MG63 (cell line): ENCODE measurements at regions not wholly inside any gene's neighbourhood (a gene's known extent, or its start where the extent isn't known, plus 50 kb on each side); places are given as distances from the start of the nearest gene placed in this dataset.

Experiments
- DNase-seq: peaks from one replicate; pipeline ENCODE4 v3.0.0-alpha.2; 2020
- H3K27me3 ChIP-seq: fragments of 250-450 bp; sonication (Bioruptor Pico); 2 replicates; pipeline ENCODE4 v1.5.1; 2020; ENCODE audit warnings: mild to moderate bottlenecking, moderate library complexity
- H3K36me3 ChIP-seq: fragments of 250-450 bp; sonication (Bioruptor Pico); 2 replicates; pipeline ENCODE4 v1.5.1; 2020; ENCODE audit warnings: mild to moderate bottlenecking, moderate library complexity
- H3K4me3 ChIP-seq: fragments of 250-450 bp; sonication (Bioruptor Pico); 2 replicates; pipeline ENCODE4 v1.5.1; 2020; ENCODE audit warnings: mild to moderate bottlenecking, moderate library complexity
- H3K9me3 ChIP-seq: fragments of 250-450 bp; sonication (Bioruptor Pico); 2 replicates; pipeline ENCODE4 v1.5.1; 2020; ENCODE audit warnings: mild to moderate bottlenecking, moderate library complexity

DNA sequence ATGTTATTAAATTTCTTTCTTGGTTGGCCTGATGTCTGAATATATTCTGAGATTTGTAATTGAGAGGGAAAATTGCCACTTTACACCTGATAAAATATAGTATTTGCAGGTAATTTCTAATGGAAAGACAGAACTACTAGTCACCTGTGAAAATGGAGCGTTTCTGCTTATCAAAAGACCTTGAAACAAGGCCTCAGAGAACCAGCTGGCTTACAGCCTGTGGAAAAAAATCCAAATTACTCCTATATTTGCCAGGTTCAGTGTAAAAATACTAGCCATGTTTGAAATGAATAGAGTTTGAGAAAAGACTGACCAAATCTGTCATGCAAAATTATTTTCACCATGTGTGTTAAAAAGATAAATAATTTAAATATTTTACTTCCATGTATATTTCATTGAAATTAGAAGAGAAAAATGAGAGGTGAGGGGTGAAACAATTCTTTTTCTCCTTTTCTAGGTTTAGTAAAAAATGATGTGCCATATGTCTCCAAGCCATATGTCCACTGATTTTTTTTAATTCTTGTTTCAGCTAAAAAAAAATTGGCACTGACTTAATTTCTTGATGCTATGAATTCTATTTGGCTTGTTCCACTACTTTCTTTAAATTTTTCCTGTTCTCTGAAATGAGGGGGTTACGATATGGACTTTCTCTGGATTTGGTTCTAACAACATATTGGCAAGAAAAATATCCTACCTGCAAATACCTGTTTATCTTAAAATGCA lies 464.9 kb downstream of the GRXCR1 start:
- H3K36me3 ChIP-seq, result no peaks in the 10 kb centered on the region
- no peaks in the 10 kb centered on the region for H3K9me3 ChIP-seq
- no peak overlapping the region for H3K4me3 ChIP-seq

DNA sequence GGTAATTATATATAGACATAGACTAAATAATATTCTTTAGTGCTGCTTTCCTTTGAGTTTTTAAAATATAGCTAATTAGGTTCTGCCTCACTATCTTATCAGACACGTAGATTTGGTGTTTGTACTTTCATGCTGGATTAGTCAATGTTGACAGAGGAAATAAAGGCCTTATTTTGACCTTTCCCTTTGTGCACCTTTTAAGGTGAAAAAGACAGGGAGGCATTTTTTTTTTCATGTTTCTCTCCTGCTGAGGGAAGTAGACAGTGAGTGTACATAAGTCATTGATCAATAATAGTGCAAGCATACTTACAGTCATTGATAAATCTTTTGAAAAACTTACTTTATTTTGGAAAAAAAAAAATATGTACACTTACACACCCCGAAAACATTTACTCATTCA lies 467.8 kb downstream of the GRXCR1 start:
- Histone ChIP-seq H3K36me3 (no peaks in the 10 kb centered on the region), H3K4me3 (no peak overlapping the region), H3K27me3 (no peaks in the 10 kb centered on the region), H3K9me3 (no peaks in the 10 kb centered on the region)
- no peak for DNase-seq

More for the DNA sequence above, 464.9 kb downstream of the GRXCR1 start:
- no peaks in the 10 kb centered on the region for H3K27me3 ChIP-seq
- DNase-seq, result no peak

DNA sequence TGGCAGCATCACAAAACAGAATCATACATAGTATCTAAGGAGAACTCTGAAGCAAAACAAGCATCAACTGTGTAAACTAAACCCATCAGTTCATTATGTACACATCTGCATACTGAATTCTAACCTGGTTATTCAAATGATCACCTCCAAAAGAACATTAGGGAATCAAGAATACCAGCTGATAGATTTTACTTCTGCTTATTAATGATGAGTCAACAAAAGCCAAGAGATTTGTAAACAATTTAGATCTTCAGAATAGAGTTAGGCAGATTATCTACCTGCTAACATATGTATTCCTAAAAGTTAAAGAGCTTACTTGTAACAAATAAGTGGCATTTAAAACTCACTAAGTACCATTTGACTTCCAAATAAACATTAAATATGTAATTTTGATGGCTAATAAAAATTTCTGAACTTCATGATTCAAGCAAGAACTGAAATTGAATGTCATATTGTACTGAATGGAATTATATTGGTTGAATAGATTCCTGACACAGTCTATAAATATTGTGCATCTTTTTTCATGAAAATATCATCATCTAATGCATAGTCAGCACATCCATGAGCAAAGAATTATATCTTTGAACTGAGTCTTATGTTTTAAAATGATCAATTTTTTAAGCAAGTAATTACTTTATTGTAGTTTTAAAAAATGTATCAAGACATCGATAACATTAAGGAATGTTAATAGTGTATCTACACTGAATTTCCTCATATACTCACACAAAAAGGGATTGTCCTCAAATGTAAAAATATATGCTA lies 470.5 kb downstream of the GRXCR1 start:
- H3K4me3 ChIP-seq, result no peak overlapping the region
- no peaks in the 10 kb centered on the region for H3K36me3 ChIP-seq
- H3K27me3 ChIP-seq, result no peaks in the 10 kb centered on the region
- H3K9me3 ChIP-seq, result no peaks in the 10 kb centered on the region
- DNase-seq, result no peak

DNA sequence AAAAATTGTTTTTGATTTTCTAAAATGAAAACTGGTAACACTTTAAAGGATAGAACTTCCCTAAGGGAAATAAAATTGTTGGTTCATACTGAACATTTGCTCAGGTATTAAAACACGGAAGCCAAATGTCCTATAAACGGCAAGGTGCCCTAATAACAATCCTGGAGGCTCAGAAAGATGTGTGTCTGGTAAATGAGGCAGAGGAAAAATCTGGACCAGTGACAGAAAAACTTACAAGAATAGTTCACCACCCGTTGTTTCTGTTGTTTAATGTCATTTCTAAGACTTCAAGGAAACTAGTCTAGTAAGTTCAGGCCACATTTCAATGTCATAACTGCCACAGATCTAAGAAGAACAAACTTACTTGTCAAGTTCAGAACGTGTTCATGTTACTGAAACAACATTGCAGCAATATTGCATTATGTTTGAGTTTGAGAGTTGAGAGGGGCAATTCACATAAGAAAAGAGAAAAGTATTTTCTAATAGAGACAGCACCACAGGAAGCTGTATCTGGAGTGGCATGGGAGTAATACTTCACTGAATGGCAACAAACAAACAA lies 476.6 kb downstream of the GRXCR1 start:
- Histone ChIP-seq H3K9me3 (no peaks in the 10 kb centered on the region), H3K27me3 (no peaks in the 10 kb centered on the region; the same call in 1 of the 2 replicates), H3K36me3 (no peaks in the 10 kb centered on the region), H3K4me3 (no peak overlapping the region)
- DNase-seq, result no peak

DNA sequence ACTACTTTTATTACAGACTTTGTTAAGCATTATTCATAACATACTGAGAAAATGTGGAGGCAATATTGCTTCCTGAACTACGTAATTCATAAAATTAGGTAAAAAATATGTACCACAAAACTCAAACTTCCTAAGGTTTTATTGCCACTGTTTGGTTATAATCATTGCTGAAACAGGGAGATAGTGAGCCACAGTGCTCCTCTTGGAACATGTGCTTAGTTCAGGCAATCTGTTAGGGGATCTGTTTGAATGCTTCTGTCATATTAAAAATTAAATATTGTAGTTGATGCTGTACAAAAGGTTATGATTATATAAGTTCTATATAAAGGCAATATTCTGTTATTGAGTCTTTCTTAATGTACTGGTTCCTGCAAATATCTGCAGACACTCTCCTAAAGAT lies 480.7 kb downstream of the GRXCR1 start:
- Histone ChIP-seq H3K27me3 (no peaks in the 10 kb centered on the region; the same call in 1 of the 2 replicates), H3K9me3 (no peaks in the 10 kb centered on the region), H3K4me3 (no peak overlapping the region), H3K36me3 (no peaks in the 10 kb centered on the region)
- no peak for DNase-seq

DNA sequence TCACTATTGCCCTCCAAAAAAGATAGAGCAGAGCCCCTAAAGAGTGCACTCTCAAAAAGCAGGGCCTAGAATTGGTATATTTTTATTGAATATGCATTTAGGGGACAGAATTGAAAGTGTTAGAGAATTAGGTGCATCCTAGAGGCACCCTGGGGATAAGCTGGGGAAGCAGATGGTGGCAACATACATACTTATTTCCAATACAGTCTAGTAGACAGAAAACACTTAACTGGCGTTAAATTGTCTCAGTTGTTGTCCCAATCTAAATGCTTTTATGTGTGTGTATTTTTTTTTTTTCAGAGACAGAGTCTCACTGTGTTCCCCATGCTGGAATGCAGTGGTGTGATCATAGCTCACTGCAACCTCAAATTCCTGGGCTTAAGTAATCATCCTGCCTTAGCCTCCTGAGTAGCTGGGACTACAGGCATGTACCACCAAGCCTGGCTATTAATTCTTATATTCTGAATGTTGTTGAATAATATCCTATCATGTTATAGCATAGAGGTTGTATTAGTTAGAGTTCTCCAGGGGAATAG lies 481.8 kb downstream of the GRXCR1 start:
- Histone ChIP-seq H3K27me3 (no peaks in the 10 kb centered on the region), H3K4me3 (no peak overlapping the region), H3K36me3 (no peaks in the 10 kb centered on the region), H3K9me3 (no peaks in the 10 kb centered on the region)
- no peak for DNase-seq

DNA sequence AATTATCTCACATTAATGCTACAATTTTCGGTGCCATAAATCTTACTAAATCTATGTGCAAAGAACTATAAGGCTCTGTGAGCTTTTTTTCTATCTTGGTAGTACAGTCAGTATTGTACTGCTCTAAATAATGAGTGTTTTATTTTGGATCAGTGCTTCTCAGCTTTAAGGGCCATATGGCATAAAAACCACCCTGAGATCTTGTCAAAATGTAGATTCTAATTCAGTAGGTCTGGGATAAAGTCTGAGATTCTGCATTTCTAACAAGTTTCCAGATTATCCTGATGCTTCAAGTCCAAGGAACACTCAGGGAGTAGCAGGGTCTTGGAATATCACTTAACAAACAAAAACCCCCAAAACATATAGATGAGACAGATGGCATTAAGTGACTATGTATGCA lies 486.5 kb downstream of the GRXCR1 start:
- H3K27me3 ChIP-seq, result no peaks in the 10 kb centered on the region
- no peaks in the 10 kb centered on the region for H3K36me3 ChIP-seq
- DNase-seq, result no peak
- no peak overlapping the region for H3K4me3 ChIP-seq
- H3K9me3 ChIP-seq, result no peaks in the 10 kb centered on the region

DNA sequence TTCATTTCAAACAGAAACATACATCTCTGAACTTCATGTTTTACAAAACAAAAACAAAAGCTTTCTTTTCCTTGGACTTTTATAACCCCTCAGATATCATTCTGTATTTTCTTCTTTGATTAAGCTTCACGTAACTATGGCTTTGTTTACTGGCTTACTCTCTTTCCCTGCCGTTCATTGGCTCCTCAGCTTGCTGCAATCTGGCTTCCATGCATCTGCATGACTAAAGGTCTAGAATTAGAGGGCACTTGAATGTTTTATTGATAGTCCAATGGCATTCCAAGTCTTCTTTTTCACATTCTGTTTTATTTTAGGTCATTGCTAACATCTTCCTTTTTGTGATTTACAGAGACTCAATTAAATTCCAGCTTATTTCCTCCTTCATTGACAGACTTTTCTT lies 487.6 kb downstream of the GRXCR1 start:
- Histone ChIP-seq H3K9me3 (no peaks in the 10 kb centered on the region), H3K27me3 (no peaks in the 10 kb centered on the region), H3K4me3 (no peak overlapping the region), H3K36me3 (no peaks in the 10 kb centered on the region)
- DNase-seq, result no peak

DNA sequence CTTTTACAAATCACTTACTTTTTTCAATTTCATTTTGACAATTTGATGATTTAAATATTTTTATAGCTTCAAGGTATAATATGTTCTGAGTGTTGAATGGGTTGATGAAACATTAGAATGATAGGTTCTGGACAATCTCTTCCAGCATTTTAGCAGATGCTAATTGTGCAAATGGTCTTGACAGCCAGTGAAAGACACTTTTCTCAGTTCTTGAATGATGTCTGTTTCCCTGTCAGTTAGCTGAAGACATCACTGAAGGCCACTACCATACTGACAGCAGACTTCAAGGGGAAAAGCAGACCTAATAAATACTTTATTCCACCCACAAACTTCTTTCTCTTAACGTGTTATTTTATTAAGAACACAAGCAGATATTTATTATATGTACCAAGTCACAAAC lies 498.6 kb downstream of the GRXCR1 start:
- DNase-seq, result no peak
- H3K4me3 ChIP-seq, result no peak overlapping the region
- no peaks in the 10 kb centered on the region for H3K27me3 ChIP-seq
- H3K36me3 ChIP-seq, result no peaks in the 10 kb centered on the region
- no peaks in the 10 kb centered on the region for H3K9me3 ChIP-seq

DNA sequence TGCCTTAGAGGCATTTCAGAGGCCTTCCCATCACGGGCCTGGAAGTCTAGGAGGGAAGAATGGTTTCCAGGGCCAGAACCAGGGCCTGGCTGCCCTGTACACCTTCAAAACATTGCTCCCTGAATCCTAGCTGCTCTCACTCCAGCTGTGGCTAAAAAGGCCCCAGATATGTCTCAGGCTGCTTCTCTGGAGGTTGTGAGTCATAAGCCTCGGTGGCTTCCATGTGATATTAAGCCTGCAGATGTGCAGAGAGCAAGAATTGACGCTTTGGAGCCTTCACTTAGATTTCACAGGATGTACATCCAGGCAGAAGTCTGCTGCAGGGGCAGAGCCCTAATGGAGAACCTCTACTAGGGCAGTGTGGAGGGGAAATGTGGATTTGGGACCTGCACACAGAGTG lies 502.5 kb downstream of the GRXCR1 start:
- Histone ChIP-seq H3K27me3 (no peaks in the 10 kb centered on the region), H3K9me3 (no peaks in the 10 kb centered on the region), H3K4me3 (no peak overlapping the region), H3K36me3 (no peaks in the 10 kb centered on the region)
- DNase-seq, result no peak

DNA sequence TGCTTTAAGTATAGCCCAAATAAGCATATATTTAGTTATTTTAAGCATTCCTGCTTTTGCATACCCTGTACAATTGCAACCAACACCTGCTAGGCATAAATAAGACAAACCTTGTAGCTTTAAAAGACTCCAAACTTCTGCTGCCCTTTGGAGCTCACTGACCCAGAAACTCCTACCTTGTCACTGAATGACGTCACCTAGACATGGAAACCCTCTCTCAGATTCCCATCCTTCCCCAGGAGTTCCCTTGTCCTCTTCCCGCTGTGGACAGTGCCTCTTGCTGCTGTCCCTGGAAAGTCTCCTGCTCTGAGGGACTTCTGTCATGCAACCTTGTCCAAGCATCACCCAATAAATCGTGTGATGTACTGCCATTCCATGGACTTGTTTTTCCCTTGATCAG lies 507.2 kb downstream of the GRXCR1 start:
- Histone ChIP-seq H3K36me3 (no peaks in the 10 kb centered on the region), H3K9me3 (no peaks in the 10 kb centered on the region), H3K4me3 (no peak overlapping the region), H3K27me3 (no peaks in the 10 kb centered on the region)
- DNase-seq, result no peak

DNA sequence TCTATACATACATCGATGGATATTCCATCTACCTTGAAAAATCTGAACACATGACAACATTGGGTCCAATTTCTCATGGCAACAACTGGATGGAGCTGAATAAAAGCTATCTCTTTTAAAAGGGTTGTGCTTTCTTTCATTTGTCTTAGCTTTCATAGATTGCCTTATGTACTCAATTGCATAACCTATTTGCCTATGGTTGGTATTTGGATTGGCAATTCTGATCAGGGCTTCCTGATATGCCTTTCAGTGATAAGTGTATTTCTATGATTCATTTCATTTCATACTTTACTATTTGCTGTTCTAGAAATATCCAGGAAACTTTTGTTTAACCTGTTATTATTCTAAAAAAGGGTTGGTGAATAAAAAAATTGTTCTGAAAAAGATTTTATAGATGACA lies 509.9 kb downstream of the GRXCR1 start:
- H3K4me3 ChIP-seq, result no peak overlapping the region
- no peak for DNase-seq
- peaks cover 9% of the 10 kb centered on the region; the same call in 1 of the 2 replicates for H3K9me3 ChIP-seq
- no peaks in the 10 kb centered on the region for H3K36me3 ChIP-seq
- H3K27me3 ChIP-seq, result no peaks in the 10 kb centered on the region

DNA sequence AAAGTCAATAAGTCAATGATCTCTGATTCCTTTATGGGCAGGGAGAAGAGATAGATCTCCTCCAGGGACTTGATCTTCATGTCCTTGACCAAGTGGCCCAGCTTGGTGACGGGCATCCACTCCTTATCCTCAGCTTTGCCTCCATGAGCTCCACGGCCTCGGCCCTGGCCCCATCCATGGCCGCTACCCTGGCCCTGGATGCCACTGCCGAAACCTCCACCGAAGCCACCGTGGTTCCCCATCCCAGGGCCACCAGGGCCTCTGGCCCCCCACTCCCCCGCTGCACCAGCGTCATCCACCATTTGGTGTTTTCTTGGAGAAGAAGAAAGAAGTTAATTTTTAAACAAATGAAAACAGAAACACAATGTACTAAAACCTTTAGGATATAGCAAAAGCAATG lies 518.1 kb downstream of the GRXCR1 start:
- Histone ChIP-seq H3K27me3 (no peaks in the 10 kb centered on the region), H3K9me3 (peaks cover 14% of the 10 kb centered on the region; the same call in 1 of the 2 replicates), H3K4me3 (no peak overlapping the region), H3K36me3 (no peaks in the 10 kb centered on the region)
- DNase-seq, result no peak

DNA sequence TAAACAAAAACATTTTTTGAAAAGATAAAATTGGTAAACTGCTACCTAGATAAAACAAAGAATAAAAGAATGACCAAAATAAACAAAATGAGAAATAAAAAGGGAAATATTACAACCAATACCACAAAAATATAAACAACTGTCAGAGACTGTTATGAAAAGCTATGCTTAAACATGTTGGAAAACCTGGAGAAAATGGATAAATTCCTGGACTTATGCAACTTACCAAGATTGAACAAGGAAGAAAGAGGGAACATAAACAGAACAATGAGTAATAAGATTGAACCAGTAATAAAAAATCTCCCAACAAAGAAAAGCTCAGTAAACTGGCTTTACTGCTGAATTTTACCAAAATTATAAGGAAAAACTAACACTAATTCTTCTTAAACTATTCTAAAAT lies 518.7 kb downstream of the GRXCR1 start:
- H3K27me3 ChIP-seq, result no peaks in the 10 kb centered on the region
- H3K9me3 ChIP-seq, result peaks cover 14% of the 10 kb centered on the region; the same call in 1 of the 2 replicates
- no peak overlapping the region for H3K4me3 ChIP-seq
- H3K36me3 ChIP-seq, result no peaks in the 10 kb centered on the region
- no peak for DNase-seq

DNA sequence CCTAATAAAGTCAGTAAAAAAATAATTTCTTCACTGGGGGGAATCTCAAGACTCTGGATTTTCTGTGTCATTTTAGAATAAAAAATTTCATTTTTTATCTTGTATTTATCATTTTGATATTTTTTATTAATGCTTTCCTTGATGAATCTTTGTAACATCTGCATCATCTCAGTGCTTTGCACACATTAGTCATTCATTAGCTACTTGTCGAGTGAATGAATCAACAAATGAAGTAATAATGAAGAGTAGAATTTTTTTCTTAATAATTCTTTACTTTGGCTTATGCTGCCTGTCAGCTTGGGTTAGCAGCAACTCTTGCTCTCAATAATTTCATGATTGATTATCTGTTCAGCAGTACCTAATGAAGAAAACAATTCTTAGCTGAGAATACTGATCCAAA lies 530.8 kb downstream of the GRXCR1 start:
- H3K27me3 ChIP-seq, result no peaks in the 10 kb centered on the region
- no peaks in the 10 kb centered on the region for H3K36me3 ChIP-seq
- no peak for DNase-seq
- H3K4me3 ChIP-seq, result no peak overlapping the region
- H3K9me3 ChIP-seq, result no peaks in the 10 kb centered on the region

DNA sequence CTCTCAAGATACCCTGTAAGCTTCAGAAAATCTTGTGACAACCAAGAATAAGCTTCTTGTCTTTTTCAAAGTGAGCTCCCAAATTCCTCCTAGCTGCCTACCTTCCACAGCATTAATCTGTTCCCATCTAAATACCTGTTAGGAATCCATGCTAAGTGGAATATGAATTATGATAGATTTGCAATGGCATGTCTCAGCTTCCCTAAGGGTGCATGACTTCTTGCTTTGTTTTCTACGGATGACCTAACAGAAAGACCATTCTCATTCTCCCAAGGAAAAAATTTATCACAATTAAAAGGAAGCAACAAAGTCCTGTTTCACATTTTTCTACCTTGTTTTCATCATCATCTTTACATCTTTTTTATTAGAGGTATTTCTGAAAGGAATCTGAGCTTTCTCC lies 532.7 kb downstream of the GRXCR1 start:
- H3K36me3 ChIP-seq, result no peaks in the 10 kb centered on the region
- DNase-seq, result no peak
- H3K9me3 ChIP-seq, result no peaks in the 10 kb centered on the region
- H3K27me3 ChIP-seq, result no peaks in the 10 kb centered on the region
- H3K4me3 ChIP-seq, result no peak overlapping the region

DNA sequence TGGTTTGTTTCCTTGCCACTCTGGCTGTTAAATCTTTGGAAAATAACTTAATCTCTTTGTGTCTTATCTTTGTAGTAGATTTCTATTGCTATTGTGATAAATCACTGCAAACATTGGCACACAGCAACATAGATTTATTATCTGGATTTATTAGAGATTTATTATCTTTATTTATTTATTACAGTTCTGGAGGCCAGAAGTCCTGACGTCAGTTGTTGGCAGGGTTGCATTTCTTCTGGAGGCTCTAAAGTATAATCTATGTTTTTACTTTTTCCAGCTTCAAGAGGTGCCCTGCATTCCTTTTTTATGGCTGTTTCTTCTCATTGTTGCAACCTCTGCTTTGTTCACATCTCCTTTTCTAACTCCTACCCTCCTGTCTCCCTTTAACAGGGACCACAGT lies 542.8 kb downstream of the GRXCR1 start:
- Histone ChIP-seq H3K36me3 (no peaks in the 10 kb centered on the region), H3K4me3 (no peak overlapping the region), H3K27me3 (no peaks in the 10 kb centered on the region), H3K9me3 (peaks cover 15% of the 10 kb centered on the region)
- DNase-seq, result no peak
